GM13976 (cell line): ENCODE measurements at regions not wholly inside any gene's neighbourhood (a gene's known extent, or its start where the extent isn't known, plus 50 kb on each side); places are given as distances from the start of the nearest gene placed in this dataset.

Experiments used
- DNase-seq: peaks from one replicate; pipeline ENCODE4 v3.0.0; 2012; ENCODE audit warnings: low spot score
- in situ Hi-C: fragments of 300-500 bp; cut with MboI; formaldehyde crosslinking; loops from one replicate; pipeline ENCODE4 v1.12.0; 2022; ENCODE audit warnings: low sequenced_read_pairs, mixed read lengths, inconsistent platforms; ENCODE audit not compliant: unreplicated experiment
- TF ChIP-seq, protein P1 (sequence below): IDR thresholded peaks from 2 replicates; pipeline ENCODE4 v1.5.1; 2012; ENCODE audit warnings: borderline replicate concordance, mild to moderate bottlenecking; ENCODE audit not compliant: insufficient read depth; ENCODE audit errors: extremely low read depth, missing control alignments, control extremely low read depth

DNA sequence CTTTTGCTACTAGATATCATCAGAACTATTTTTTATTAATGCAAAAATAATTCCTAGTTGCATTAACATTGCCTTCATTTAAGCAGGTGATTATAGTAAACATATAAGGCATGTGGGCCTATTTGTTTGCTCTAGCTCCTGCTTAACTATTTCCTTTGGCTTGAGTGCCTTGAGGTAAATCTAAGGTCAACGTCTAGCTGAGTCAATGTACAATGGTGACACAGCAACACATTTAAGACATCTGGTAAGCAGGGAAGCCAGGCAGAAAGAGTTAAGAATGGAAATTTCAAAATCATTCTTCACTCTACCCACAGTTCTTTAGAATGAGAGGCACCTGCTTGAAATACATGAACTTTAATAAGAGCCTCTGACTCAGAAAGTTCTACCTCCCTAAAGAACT lies 111.9 kb upstream of the FST start:
- in situ Hi-C loops = no loop called here
- no peak for DNase-seq
- TF ChIP-seq, protein P1, sequence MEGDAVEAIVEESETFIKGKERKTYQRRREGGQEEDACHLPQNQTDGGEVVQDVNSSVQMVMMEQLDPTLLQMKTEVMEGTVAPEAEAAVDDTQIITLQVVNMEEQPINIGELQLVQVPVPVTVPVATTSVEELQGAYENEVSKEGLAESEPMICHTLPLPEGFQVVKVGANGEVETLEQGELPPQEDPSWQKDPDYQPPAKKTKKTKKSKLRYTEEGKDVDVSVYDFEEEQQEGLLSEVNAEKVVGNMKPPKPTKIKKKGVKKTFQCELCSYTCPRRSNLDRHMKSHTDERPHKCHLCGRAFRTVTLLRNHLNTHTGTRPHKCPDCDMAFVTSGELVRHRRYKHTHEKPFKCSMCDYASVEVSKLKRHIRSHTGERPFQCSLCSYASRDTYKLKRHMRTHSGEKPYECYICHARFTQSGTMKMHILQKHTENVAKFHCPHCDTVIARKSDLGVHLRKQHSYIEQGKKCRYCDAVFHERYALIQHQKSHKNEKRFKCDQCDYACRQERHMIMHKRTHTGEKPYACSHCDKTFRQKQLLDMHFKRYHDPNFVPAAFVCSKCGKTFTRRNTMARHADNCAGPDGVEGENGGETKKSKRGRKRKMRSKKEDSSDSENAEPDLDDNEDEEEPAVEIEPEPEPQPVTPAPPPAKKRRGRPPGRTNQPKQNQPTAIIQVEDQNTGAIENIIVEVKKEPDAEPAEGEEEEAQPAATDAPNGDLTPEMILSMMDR = no peak

DNA sequence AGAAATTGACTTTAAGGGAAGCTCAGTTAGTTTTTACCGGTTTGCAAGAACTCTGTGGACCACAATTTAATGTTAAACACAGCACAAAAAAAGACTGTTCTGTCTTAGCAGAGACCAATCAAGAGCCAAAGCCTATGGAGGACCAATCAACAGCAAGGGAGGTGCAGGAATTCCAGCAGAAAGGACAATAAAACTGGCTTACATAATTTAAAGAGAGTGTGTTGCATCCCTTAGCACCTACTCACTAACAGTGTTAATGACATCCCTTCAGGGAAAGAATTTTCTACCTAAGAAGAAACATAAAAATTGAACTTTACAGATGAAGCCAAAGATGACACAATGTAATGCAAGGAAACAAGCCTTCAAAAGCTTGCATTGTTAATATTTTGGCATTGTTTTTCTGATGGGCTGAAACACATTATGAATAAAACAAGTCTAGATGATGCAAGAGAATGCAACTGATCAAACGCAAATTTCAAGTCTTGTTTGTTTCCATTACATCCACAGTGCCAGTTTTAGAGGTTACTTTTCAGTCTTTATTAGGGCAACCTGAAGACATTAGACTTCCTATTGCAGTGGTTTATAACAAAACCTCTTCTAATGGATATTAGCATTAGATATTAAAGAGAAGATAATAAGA lies 111.3 kb upstream of the FST start:
- TF ChIP-seq, protein P1 = no peak
- DNase-seq = no peak
- in situ Hi-C loops = no loop called here

DNA sequence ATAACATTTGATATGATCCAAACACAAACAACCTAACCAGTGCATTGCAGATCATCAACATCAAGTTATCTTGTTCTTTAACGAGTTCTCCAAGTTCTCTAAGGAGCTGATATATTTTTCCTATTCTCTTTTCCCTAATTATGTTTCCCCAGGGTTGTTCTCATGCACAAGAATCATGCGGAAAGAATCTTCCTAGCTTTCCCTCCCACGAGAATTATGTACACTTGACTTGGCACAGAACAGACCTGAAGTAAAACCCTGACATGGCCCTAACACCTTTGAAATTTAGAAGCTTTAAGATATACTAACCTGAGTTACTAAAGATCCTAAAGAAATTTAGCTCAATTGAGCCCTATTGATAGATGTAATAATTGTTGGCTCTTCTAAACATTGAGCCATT lies 110.7 kb upstream of the FST start:
- DNase-seq = no peak
- TF ChIP-seq, protein P1 = no peak
- in situ Hi-C loops = no loop called here

DNA sequence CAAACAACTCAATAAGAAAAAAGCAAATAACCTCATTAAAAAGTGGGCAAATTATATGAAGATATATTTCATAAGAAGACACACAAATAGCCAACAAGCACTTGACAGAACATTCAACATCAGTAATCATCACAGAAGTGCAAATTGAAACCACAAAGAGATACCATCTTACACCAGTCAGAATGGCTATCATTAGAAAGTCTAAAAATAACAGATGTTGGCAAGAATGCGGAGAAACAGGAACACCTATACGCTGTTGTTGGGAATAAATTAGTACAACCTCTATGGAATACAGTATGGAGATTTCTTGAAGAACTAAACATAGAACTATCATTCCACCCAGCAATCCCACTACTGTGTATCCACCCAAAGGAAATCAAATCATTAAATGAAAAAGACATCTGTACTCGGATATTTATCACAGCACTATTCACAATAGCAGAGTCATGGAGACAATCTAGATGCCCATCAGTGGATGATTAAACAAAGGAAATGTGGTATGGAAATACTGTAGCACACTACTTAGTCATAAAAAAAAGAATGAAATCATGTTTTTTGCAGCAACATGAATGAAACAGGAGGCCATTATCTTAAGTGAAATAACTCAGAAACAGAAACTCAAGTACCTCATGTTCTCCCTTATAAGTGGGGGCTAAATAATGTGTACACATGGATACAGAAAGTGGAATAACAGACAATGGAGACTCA lies 106.8 kb upstream of the FST start:
- TF ChIP-seq, protein P1 = no peak
- in situ Hi-C loops = no loop called here
- no peak for DNase-seq

DNA sequence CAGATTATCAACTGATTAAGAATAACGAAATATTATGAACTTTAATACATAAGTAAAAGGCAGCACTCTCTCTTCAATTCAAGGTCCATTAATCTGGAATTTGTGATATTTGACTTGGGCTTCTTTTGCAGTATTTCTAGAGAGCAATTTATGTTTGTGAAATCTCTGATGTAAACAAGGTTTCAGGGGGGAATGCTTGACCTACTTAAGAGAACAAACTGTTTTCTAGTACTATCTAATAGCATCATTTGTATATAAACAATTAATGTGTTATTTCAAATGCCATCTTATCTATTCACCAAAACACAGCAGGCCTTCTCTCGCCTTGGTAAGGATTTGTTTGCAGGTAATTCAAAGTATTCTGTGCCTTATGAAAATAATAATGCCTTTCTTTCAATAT lies 103.6 kb upstream of the FST start:
- no peak for DNase-seq
- TF ChIP-seq, protein P1 = no peak
- in situ Hi-C loops = no loop called here

DNA sequence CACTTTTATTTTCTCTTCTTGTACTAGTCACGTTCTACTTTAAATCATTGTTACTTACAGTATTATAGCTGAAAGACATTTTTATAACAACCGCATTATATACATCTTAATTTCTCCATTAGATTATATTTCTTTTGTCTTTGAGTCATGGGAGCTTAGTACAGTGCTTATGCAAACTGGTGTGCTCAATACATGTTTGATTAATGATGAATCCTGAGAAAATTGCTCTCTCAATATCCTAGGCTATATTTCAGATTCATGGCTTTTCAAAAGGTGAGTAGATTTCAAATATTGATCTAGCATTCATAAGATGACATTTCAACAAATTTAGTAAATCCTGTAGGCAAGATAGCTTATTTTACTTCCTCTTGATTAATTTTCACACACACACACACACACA lies 102.2 kb upstream of the FST start:
- DNase-seq = no peak
- in situ Hi-C loops = no loop called here
- TF ChIP-seq, protein P1 = no peak
